Hematopoietic multipotent progenitor cell treated with erythropoietin and hydrocortisone succinate and interleukin-3 and kit ligand, for 4 days (in vitro differentiated cells): ENCODE measurements at regions not wholly inside any gene's neighbourhood (a gene's known extent, or its start where the extent isn't known, plus 50 kb on each side); places are given as distances from the start of the nearest gene placed in this dataset.
"Not testable (repeated sequence)": the region's sequence is repeated elsewhere in the genome, so short reads cannot be mapped to it uniquely, and the experiment has no call there.

Source experiments
- DNase-seq: peaks from one replicate; pipeline ENCODE4 v3.0.0-alpha.2; 2015

- no peak for DNase-seq
Observed at GRCh38 chr11:112518371-112518770, 257.7 kb upstream of the PLET1 start.

GRCh38 chr11:112519751-112520150, 259.1 kb upstream of the PLET1 start:
- DNase-seq = peak; percentile 13

GRCh38 chr11:112520354-112520753, 259.7 kb upstream of the PLET1 start:
- DNase-seq = no peak

GRCh38 chr11:112522536-112522935, 261.9 kb upstream of the PLET1 start:
- DNase-seq = peak; percentile 31

- no peak for DNase-seq
Observed at GRCh38 chr11:112523031-112523430, 262.4 kb upstream of the PLET1 start.

GRCh38 chr11:112523477-112523876, 262.8 kb upstream of the PLET1 start:
- DNase-seq = no peak

GRCh38 chr11:112523951-112524350, 263.3 kb upstream of the PLET1 start:
- DNase-seq = no peak

- DNase-seq = no peak
Observed at GRCh38 chr11:112524798-112525197, 264.1 kb upstream of the PLET1 start.

- peak; percentile 47 for DNase-seq
Observed at GRCh38 chr11:112525270-112525669, 264.6 kb upstream of the PLET1 start.

GRCh38 chr11:112525844-112526590, 265.4 kb upstream of the PLET1 start:
- DNase-seq = no peak

- DNase-seq = no peak
Observed at GRCh38 chr11:112526699-112527416, 266.2 kb upstream of the PLET1 start.

- DNase-seq = no peak
Observed at GRCh38 chr11:112529071-112529470, 268.4 kb upstream of the PLET1 start.

- no peak for DNase-seq
Observed at GRCh38 chr11:112532506-112532905, 271.8 kb upstream of the PLET1 start.

- no peak for DNase-seq
Observed at GRCh38 chr11:112533682-112534081, 273.0 kb upstream of the PLET1 start.

GRCh38 chr11:112534208-112534607, 273.5 kb upstream of the PLET1 start:
- DNase-seq = no peak

- DNase-seq = no peak
Observed at GRCh38 chr11:112537026-112537425, 276.4 kb upstream of the PLET1 start.

GRCh38 chr11:112537846-112538330, 277.2 kb upstream of the PLET1 start:
- DNase-seq = peak; percentile 56

- no peak for DNase-seq
Observed at GRCh38 chr11:112538534-112539280, 278.0 kb upstream of the PLET1 start.

GRCh38 chr11:112539281-112539555, 278.6 kb upstream of the PLET1 start:
- DNase-seq = not testable (repeated sequence)

GRCh38 chr11:112539741-112540140, 279.1 kb upstream of the PLET1 start:
- DNase-seq = no peak

- DNase-seq = no peak
Observed at GRCh38 chr11:112540261-112540660, 279.6 kb upstream of the PLET1 start.

- no peak for DNase-seq
Observed at GRCh38 chr11:112541140-112542046, 280.7 kb upstream of the PLET1 start.

GRCh38 chr11:112542479-112542878, 281.8 kb upstream of the PLET1 start:
- DNase-seq = no peak
